HepG2 (cell line): ENCODE measurements at regions not wholly inside any gene's neighbourhood (a gene's known extent, or its start where the extent isn't known, plus 50 kb on each side); places are given as distances from the start of the nearest gene placed in this dataset.

Source experiments
- ATAC-seq: fragments of 200-7000 bp; cut with Tn5 transposase; 3 replicates; pipeline ENCODE4 v1.9.1; 2020; ENCODE audit warnings: mild to moderate bottlenecking, moderate library complexity
- BruUV-seq: library from RNA; stranded (reverse); fragments of 400-500 nt; replicated peaks from 2 replicates; lab custom pipeline; 2021; lab: Mats Ljungman, UMichigan
- CTCF ChIA-PET: fragments of 300-600 bp; formaldehyde crosslinking; extraction: SDS; loops from one replicate; lab custom pipeline; 2021; ENCODE audit warnings: low total read pairs, inconsistent platforms, low intra/inter-chr PET ratio; lab: Yijun Ruan, JAX
- POLR2A ChIA-PET: fragments of 350-600 bp; sonication (Branson Sonifier 250); formaldehyde crosslinking; loops from one replicate; lab custom pipeline; 2020; ENCODE audit warnings: antibody characterized with exemption, inconsistent platforms; lab: Yijun Ruan, JAX
- DNase-seq: peaks from one replicate; pipeline ENCODE4 v3.0.0-alpha.2; 2015; ENCODE audit warnings: low spot score
- FAIRE-seq: peaks from 3 replicates; lab custom pipeline; 2011; peaks lifted over from hg19 to GRCh38; lab: Jason Lieb, UNC
- H2AFZ ChIP-seq: one replicate; pipeline ENCODE4 v1.6.1; 2011; ENCODE audit warnings: low read length, inconsistent platforms
- H3K27ac ChIP-seq: fragments of 300-600 bp; 3 replicates; pipeline ENCODE4 v1.8.0; 2011; ENCODE audit warnings: mixed run types, mild to moderate bottlenecking, mixed read lengths, low read length, inconsistent platforms; ENCODE audit not compliant: insufficient read depth; ENCODE audit errors: extremely low read length
- H3K27me3 ChIP-seq, 2 experiments: fragments of 200-600 bp in 1 of 2; 2 replicates in 1 of 2; 3 replicates in 1 of 2; pipeline versions ENCODE4 v1.6.0 to v1.8.0; 2011; ENCODE audit warnings: low read length in 2 of 2, mild to moderate bottlenecking in 2 of 2, moderate library complexity in 2 of 2, inconsistent platforms in 1 of 2; ENCODE audit not compliant: insufficient read depth in 2 of 2, control insufficient read depth in 1 of 2
- H3K36me3 ChIP-seq, 2 experiments: fragments of 200-600 bp in 1 of 2; replicated peaks in 1 of 2; 2 replicates in 1 of 2; 3 replicates in 1 of 2; pipeline versions ENCODE4 v1.5.1 to v1.8.0; 2011; ENCODE audit warnings: low read length in 2 of 2, inconsistent platforms in 1 of 2; ENCODE audit not compliant: insufficient read depth in 2 of 2, control insufficient read depth in 1 of 2
- H3K4me1 ChIP-seq: 2 replicates; pipeline ENCODE4 v1.5.1; 2012; ENCODE audit warnings: low read length, inconsistent platforms; ENCODE audit not compliant: insufficient read depth
- H3K4me2 ChIP-seq: 2 replicates; pipeline ENCODE4 v1.6.0; 2011; ENCODE audit warnings: low read depth, low read length, inconsistent platforms
- H3K4me3 ChIP-seq, 3 experiments: fragments of 200-600 bp in 1 of 3; sonication (generic), shearing (Covaris generic) in 1 of 3; replicated peaks in 1 of 3; 2 replicates each; pipeline ENCODE4 v1.5.1; 2011 to 2016; ENCODE audit warnings: low read length in 3 of 3, inconsistent platforms in 2 of 3, low read depth in 2 of 3, mild to moderate bottlenecking in 2 of 3, control low read depth in 1 of 3, mixed read lengths in 1 of 3; ENCODE audit not compliant: insufficient read depth in 1 of 3
- H3K79me2 ChIP-seq: one replicate; pipeline ENCODE4 v1.6.1; 2011; ENCODE audit warnings: low read length, inconsistent platforms; ENCODE audit not compliant: insufficient read depth
- H3K9ac ChIP-seq: 2 replicates; pipeline ENCODE4 v1.6.0; 2011; ENCODE audit warnings: mild to moderate bottlenecking, low read depth, low read length, inconsistent platforms; ENCODE audit not compliant: insufficient read depth
- H3K9me3 ChIP-seq: 2 replicates; pipeline ENCODE4 v1.5.1; 2012; ENCODE audit warnings: mild to moderate bottlenecking, low read length
- H4K20me1 ChIP-seq: 2 replicates; pipeline ENCODE4 v1.6.0; 2011; ENCODE audit warnings: inconsistent platforms, mild to moderate bottlenecking, low read length, moderate library complexity; ENCODE audit not compliant: insufficient read depth
- JUNB ChIP-seq: sonication (generic); formaldehyde crosslinking; IDR thresholded peaks from 2 replicates; pipeline ENCODE4 v1.8.0; 2022; ENCODE audit warnings: missing genetic modification reagents, mild to moderate bottlenecking, borderline replicate concordance
- MAFK ChIP-seq, 2 experiments: IDR thresholded peaks in 1 of 2; conservative IDR thresholded peaks in 1 of 2; 2 replicates each; pipeline ENCODE4 v1.6.1; 2011; ENCODE audit warnings: improper control_type of control experiment in 2 of 2, low read length in 2 of 2
- SMC3 ChIP-seq: IDR thresholded peaks from 2 replicates; pipeline ENCODE4 v1.6.1; 2011; ENCODE audit warnings: low read length, improper control_type of control experiment
- STAG1 ChIP-seq: sonication (generic); formaldehyde crosslinking; IDR thresholded peaks from 2 replicates; pipeline ENCODE4 v1.4.0; 2020; ENCODE audit warnings: missing genetic modification reagents
- WGBS: methylation state at CpG from one replicate; pipeline ENCODE4 v1.1.6; 2017; ENCODE audit warnings: low lambda C conversion rate; 5-methylcytosine and 5-hydroxymethylcytosine counted together
- in situ Hi-C: cut with HindIII; loops from 2 replicates; pipeline ENCODE4 v1.10.0; 2017; ENCODE audit warnings: low pct_unique_long_range_greater_than_20kb; ENCODE audit not compliant: extremely low pct_ligation_motif_present
- intact Hi-C: fragments of 100-400 bp; cut with micrococcal nuclease; formaldehyde crosslinking; loops from one replicate; pipeline ENCODE4 v1.10.0; 2022; ENCODE audit not compliant: unreplicated experiment
- TF ChIP-seq, protein P1 (sequence below): sonication (generic); formaldehyde crosslinking; IDR thresholded peaks from 2 replicates; pipeline ENCODE4 v1.4.0; 2020; ENCODE audit warnings: missing genetic modification reagents
- TF ChIP-seq, protein P2 (sequence below): sonication (generic); formaldehyde crosslinking; IDR thresholded peaks from 2 replicates; pipeline ENCODE4 v1.5.0; 2020; ENCODE audit warnings: mild to moderate bottlenecking, missing genetic modification reagents
- TF ChIP-seq, protein P3 (sequence below): IDR thresholded peaks from 2 replicates; pipeline ENCODE4 v1.6.1; 2016; ENCODE audit warnings: missing biosample characterization, missing genetic modification reagents, low read depth
- TF ChIP-seq, protein P4 (sequence below): sonication (generic); formaldehyde crosslinking; IDR thresholded peaks from 2 replicates; pipeline ENCODE4 v1.5.0; 2020; ENCODE audit warnings: mild to moderate bottlenecking, missing genetic modification reagents, moderate library complexity

DNA sequence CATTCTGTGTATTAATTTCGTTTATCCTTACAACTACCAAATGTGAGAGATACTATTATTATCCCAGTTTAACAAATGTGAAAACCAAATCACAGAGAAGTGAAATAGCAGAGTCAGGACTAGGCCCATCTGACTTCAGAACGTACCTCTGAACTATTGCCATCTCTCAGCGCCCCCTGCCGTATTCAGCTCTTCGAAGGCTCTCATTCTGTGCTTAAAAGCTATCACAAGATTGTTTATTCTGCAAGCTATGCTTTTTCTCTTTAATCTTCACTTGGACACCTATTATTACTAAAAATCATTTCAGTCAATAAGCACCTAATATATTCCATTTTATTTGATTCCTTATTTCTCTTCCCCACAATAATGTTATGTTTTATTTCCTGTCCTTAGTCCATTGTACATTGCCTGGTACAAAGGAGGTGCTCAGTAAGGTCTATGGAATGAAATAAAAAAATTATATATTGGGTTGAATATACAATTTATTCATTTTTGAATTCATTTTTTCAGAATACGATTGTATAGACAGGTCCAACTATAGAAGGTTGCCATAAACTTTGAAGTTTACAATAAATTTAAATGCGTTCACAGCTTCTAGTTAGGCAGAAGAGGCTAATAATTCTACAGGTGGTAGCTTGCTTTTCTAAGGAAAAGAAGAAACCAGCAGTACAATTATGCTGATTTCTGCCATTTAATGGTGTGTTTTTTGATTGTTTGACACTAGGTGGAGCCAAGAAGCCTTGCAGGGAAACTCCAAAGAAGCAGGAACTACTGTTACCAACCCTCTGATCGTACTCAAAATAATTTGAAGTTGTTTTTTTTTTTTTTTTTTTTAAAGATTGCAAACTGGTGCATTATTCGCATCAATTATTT, 202.2 kb upstream of the DMRTA1 start:
- Histone ChIP-seq H3K9me3 (no peaks in the 10 kb centered on the region), H3K4me3 (no peak overlapping the region), H3K4me1 (no peaks in the 10 kb centered on the region), H4K20me1 (no peaks in the 10 kb centered on the region; the same call in 1 of the 2 replicates), H3K36me3 (no peaks in the 10 kb centered on the region), H3K9ac (no peak overlapping the region), H3K4me2 (no peak overlapping the region), H3K27ac (no peak overlapping the region), H2AFZ (no peak overlapping the region), H3K79me2 (no peaks in the 10 kb centered on the region), H3K27me3 (no peaks in the 10 kb centered on the region)
- no TSS peak for BruUV-seq
- POLR2A ChIA-PET = no interaction called here
- WGBS = 1% methylated on average over 9 of the region's 9 CpGs
- peak; percentile 26 for DNase-seq
- no peak for FAIRE-seq
- CTCF ChIA-PET = interaction anchor here (1.3 to 2.7 kb wide), 2 partner anchors 208 to 430 kb away, joined by 5 to 27 read pairs; no protein-coding TSS in a partner anchor
- peak; percentile 46 for TF ChIP-seq STAG1
- TF ChIP-seq, protein P1, sequence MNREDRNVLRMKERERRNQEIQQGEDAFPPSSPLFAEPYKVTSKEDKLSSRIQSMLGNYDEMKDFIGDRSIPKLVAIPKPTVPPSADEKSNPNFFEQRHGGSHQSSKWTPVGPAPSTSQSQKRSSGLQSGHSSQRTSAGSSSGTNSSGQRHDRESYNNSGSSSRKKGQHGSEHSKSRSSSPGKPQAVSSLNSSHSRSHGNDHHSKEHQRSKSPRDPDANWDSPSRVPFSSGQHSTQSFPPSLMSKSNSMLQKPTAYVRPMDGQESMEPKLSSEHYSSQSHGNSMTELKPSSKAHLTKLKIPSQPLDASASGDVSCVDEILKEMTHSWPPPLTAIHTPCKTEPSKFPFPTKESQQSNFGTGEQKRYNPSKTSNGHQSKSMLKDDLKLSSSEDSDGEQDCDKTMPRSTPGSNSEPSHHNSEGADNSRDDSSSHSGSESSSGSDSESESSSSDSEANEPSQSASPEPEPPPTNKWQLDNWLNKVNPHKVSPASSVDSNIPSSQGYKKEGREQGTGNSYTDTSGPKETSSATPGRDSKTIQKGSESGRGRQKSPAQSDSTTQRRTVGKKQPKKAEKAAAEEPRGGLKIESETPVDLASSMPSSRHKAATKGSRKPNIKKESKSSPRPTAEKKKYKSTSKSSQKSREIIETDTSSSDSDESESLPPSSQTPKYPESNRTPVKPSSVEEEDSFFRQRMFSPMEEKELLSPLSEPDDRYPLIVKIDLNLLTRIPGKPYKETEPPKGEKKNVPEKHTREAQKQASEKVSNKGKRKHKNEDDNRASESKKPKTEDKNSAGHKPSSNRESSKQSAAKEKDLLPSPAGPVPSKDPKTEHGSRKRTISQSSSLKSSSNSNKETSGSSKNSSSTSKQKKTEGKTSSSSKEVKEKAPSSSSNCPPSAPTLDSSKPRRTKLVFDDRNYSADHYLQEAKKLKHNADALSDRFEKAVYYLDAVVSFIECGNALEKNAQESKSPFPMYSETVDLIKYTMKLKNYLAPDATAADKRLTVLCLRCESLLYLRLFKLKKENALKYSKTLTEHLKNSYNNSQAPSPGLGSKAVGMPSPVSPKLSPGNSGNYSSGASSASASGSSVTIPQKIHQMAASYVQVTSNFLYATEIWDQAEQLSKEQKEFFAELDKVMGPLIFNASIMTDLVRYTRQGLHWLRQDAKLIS (CRISPR knock-in tag) = no peak
- no peak for TF ChIP-seq JUNB (CRISPR knock-in tag)
- peak; percentile 28 to 44; a peak in 2 of 4 replicates for TF ChIP-seq MAFK (conservative IDR thresholded peaks at IDR 0.05 in 1 of 2, IDR thresholded peaks at IDR 0.05 in 1 of 2; ENCODE audit: low read length in 2 of 2)
- TF ChIP-seq, protein P2, sequence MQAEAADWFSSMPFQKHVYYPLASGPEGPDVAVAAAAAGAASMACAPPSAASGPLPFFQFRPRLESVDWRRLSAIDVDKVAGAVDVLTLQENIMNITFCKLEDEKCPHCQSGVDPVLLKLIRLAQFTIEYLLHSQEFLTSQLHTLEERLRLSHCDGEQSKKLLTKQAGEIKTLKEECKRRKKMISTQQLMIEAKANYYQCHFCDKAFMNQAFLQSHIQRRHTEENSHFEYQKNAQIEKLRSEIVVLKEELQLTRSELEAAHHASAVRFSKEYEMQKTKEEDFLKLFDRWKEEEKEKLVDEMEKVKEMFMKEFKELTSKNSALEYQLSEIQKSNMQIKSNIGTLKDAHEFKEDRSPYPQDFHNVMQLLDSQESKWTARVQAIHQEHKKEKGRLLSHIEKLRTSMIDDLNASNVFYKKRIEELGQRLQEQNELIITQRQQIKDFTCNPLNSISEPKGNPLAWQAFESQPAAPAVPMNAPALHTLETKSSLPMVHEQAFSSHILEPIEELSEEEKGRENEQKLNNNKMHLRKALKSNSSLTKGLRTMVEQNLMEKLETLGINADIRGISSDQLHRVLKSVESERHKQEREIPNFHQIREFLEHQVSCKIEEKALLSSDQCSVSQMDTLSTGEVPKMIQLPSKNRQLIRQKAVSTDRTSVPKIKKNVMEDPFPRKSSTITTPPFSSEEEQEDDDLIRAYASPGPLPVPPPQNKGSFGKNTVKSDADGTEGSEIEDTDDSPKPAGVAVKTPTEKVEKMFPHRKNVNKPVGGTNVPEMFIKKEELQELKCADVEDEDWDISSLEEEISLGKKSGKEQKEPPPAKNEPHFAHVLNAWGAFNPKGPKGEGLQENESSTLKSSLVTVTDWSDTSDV (CRISPR knock-in tag) = no peak
- TF ChIP-seq, protein P3, sequence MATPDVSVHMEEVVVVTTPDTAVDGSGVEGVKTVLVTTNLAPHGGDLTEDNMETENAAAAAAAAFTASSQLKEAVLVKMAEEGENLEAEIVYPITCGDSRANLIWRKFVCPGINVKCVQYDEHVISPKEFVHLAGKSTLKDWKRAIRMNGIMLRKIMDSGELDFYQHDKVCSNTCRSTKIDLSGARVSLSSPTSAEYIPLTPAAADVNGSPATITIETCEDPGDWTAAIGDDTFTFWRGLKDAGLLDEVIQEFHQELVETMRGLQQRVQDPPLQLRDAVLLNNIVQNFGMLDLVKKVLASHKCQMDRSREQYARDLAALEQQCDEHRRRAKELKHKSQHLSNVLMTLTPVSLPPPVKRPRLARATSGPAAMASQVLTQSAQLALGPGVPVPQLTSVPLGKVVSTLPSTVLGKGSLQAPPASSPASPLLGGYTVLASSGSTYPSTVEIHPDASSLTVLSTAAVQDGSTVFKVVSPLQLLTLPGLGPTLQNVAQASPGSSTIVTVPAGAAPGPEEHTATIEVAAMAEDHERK (CRISPR knock-in tag) = no peak
- peak; percentile 33 for TF ChIP-seq SMC3
- TF ChIP-seq, protein P4, sequence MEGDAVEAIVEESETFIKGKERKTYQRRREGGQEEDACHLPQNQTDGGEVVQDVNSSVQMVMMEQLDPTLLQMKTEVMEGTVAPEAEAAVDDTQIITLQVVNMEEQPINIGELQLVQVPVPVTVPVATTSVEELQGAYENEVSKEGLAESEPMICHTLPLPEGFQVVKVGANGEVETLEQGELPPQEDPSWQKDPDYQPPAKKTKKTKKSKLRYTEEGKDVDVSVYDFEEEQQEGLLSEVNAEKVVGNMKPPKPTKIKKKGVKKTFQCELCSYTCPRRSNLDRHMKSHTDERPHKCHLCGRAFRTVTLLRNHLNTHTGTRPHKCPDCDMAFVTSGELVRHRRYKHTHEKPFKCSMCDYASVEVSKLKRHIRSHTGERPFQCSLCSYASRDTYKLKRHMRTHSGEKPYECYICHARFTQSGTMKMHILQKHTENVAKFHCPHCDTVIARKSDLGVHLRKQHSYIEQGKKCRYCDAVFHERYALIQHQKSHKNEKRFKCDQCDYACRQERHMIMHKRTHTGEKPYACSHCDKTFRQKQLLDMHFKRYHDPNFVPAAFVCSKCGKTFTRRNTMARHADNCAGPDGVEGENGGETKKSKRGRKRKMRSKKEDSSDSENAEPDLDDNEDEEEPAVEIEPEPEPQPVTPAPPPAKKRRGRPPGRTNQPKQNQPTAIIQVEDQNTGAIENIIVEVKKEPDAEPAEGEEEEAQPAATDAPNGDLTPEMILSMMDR (CRISPR knock-in tag) = peak; percentile 57
- in situ Hi-C loops (loop anchor here (5.0 kb wide), 1 partner anchor 213 kb away; no protein-coding TSS in a partner anchor), intact Hi-C loops (loop anchor here (1.0 to 2.0 kb wide), 3 partner anchors 208 to 431 kb away; partner anchors contain the start of gene CDKN2B)
- peak; percentile 82 for ATAC-seq
